Sigmoid colon (tissue), 6 donors: ENCODE measurements at regions not wholly inside any gene's neighbourhood (a gene's known extent, or its start where the extent isn't known, plus 50 kb on each side); places are given as distances from the start of the nearest gene placed in this dataset.

Experiments
- DNase-seq: peaks from one replicate; pipeline ENCODE4 v3.0.0-alpha.2; 2019
- H3K27ac ChIP-seq, 4 donors: fragments of 200-600 bp; sonication (generic); one replicate each; pipeline ENCODE4 v1.5.1; 2016 to 2019; ENCODE audit warnings: mild to moderate bottlenecking in 1 of 4
- H3K27me3 ChIP-seq, 3 donors: fragments of 200-600 bp; sonication (generic); one replicate each; pipeline ENCODE4 v1.5.1; 2019; ENCODE audit warnings: mild to moderate bottlenecking in 1 of 3
- H3K36me3 ChIP-seq, 4 donors: fragments of 200-600 bp; sonication (generic); one replicate each; pipeline ENCODE4 v1.5.1; 2016 to 2019
- H3K4me1 ChIP-seq, 4 donors: fragments of 200-600 bp; sonication (generic); one replicate each; pipeline ENCODE4 v1.5.1; 2017 to 2019
- H3K4me3 ChIP-seq, 4 donors: fragments of 200-600 bp; sonication (generic); one replicate each; pipeline ENCODE4 v1.5.1; 2017 to 2019; ENCODE audit warnings: mild to moderate bottlenecking in 2 of 4, moderate library complexity in 1 of 4
- H3K9me3 ChIP-seq, 4 donors: fragments of 200-600 bp in 3 of 4; sonication (generic) in 3 of 4; one replicate each; pipeline versions ENCODE4 v1.5.1 to v1.6.1; 2013 to 2019
- EP300 ChIP-seq, 4 donors: sonication (generic); formaldehyde crosslinking; IDR thresholded peaks; one replicate each; pipeline ENCODE4 v1.6.1; 2017; ENCODE audit warnings: antibody characterized with exemption in 4 of 4
- POLR2A ChIP-seq, 2 donors: fragments of 450-650 bp; IDR thresholded peaks; one replicate each; pipeline ENCODE4 v1.6.1; 2016; ENCODE audit warnings: antibody characterized with exemption in 2 of 2, mild to moderate bottlenecking in 2 of 2, moderate library complexity in 2 of 2
- POLR2AphosphoS5 ChIP-seq, 4 donors: sonication (generic); formaldehyde crosslinking; IDR thresholded peaks; one replicate each; pipeline ENCODE4 v1.6.1; 2017; ENCODE audit warnings: antibody characterized with exemption in 4 of 4
- WGBS, 2 donors: extraction: QIAGEN DNeasy Blood & Tissue Kit; methylation state at CpG; one replicate each; pipeline ENCODE4 v1.1.7; 2013; 5-methylcytosine and 5-hydroxymethylcytosine counted together
- intact Hi-C: fragments of 100-400 bp; cut with DNase I; formaldehyde crosslinking; loops from one replicate; pipeline ENCODE4 v1.15.1; 2023
- TF ChIP-seq, protein P1 (sequence below), 4 experiments: fragments of 450-650 bp in 3 of 4; fragments of 200-600 bp in 1 of 4; IDR thresholded peaks; one replicate each; pipeline ENCODE4 v1.5.1; 2016 to 2019; ENCODE audit warnings: antibody characterized with exemption in 4 of 4, mild to moderate bottlenecking in 3 of 4, moderate library complexity in 2 of 4
- donor health status: healthy with polysubstance abuse.
- donor health status: healthy.

DNA sequence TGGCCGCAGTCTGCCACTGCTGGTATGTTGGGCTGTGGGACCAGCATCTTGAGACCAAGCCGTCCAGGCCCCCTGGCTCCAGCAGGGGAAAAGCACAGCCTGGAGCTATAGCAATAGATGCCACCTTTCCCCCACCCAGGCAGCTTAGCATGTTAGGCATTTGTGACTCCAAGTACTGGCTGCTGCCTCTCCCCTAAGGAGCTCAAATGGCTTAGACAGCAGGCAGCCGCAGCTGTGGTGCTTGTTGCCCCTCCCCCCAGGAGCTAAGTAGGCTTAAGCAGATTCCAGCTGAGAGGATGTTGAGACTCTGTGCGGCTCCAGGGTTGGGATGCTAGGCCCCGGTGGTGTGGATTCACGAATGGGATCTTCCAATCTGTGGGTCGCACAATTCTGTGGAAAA, 88.8 kb upstream of the ANKFN1 start:
- no peak for DNase-seq
- no peaks in the 10 kb centered on the region for H3K4me1 ChIP-seq
- H3K36me3 ChIP-seq, result no peaks in the 10 kb centered on the region
- H3K27ac ChIP-seq, result no peak overlapping the region
- H3K27me3 ChIP-seq, result no peaks in the 10 kb centered on the region
- no peak overlapping the region for H3K4me3 ChIP-seq
- 72 to 90% methylated on average over 7 of the region's 7 CpGs for WGBS, 2 donors
- TF ChIP-seq, protein P1, sequence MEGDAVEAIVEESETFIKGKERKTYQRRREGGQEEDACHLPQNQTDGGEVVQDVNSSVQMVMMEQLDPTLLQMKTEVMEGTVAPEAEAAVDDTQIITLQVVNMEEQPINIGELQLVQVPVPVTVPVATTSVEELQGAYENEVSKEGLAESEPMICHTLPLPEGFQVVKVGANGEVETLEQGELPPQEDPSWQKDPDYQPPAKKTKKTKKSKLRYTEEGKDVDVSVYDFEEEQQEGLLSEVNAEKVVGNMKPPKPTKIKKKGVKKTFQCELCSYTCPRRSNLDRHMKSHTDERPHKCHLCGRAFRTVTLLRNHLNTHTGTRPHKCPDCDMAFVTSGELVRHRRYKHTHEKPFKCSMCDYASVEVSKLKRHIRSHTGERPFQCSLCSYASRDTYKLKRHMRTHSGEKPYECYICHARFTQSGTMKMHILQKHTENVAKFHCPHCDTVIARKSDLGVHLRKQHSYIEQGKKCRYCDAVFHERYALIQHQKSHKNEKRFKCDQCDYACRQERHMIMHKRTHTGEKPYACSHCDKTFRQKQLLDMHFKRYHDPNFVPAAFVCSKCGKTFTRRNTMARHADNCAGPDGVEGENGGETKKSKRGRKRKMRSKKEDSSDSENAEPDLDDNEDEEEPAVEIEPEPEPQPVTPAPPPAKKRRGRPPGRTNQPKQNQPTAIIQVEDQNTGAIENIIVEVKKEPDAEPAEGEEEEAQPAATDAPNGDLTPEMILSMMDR (IDR thresholded peaks at IDR 0.05), result no peak
- TF ChIP-seq POLR2AphosphoS5 (IDR thresholded peaks at IDR 0.05) (no peak), EP300 (IDR thresholded peaks at IDR 0.05) (no peak), POLR2A (IDR thresholded peaks at IDR 0.05) (no peak)
- H3K9me3 ChIP-seq, result peaks cover 0 to 2% (median 1%) of the 10 kb centered on the region in 4 donors
- intact Hi-C loops, result no loop called here

DNA sequence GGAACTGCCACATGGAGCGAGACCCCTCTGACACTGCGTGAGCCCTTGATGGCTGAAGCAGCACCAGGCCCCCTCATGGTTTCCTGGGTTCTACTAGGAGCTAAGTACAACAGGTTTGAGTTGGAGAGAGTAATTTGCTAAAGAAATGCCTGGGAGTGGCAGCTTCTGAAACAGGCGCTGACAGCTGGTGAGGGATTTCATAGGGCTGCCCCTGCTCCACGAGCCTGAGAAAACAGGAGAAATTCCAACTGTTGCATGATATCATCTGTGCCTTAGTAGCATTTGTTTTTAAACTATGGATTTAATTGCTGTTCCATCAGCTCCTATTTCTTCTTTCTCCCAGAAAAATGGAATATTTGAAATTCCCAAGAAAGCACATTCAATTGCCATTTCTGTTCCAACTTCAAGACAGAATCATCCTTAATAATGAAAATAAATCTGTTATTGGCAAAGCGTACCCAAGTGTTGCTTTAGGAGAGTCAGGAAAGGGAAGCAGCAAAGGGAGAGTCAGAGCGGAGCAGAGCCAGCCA, 78.8 kb upstream of the ANKFN1 start:
- Histone ChIP-seq H3K4me3 (no peak overlapping the region), H3K27ac (no peak overlapping the region), H3K27me3 (no peaks in the 10 kb centered on the region), H3K9me3 (peaks cover 0 to 4% (median 0%) of the 10 kb centered on the region in 4 donors), H3K4me1 (no peaks in the 10 kb centered on the region), H3K36me3 (no peaks in the 10 kb centered on the region)
- WGBS, 2 donors, result 78 to 80% methylated on average over 6 of the region's 6 CpGs
- no peak for DNase-seq
- intact Hi-C loops, result no loop called here
- TF ChIP-seq, protein P1 (IDR thresholded peaks at IDR 0.05), result no peak
- TF ChIP-seq EP300 (IDR thresholded peaks at IDR 0.05), result no peak
- TF ChIP-seq POLR2A (IDR thresholded peaks at IDR 0.05), result no peak
- TF ChIP-seq POLR2AphosphoS5 (IDR thresholded peaks at IDR 0.05), result no peak

DNA sequence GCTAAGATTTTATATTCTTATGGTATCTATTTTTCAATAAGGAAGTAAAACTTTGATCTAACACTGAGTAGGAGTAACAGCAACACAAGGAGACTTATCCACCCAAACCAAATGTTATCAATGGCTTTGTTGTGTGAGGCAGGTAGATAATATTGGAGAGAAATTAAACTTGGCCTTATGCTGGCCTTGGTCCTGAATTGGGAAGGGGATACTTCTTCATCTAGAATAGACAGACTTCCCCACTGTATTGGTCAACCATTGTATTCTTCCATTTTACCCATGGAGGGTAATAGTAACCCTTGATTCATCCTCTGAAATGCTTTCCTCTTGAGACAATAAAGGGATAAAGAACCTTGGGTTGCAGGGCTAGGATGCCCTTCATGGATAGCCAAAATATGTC, 76.3 kb upstream of the ANKFN1 start:
- Histone ChIP-seq H3K9me3 (peaks cover 0 to 4% (median 0%) of the 10 kb centered on the region in 4 donors), H3K36me3 (no peaks in the 10 kb centered on the region), H3K27me3 (no peaks in the 10 kb centered on the region), H3K4me3 (no peak overlapping the region), H3K4me1 (no peaks in the 10 kb centered on the region), H3K27ac (no peak overlapping the region)
- TF ChIP-seq, protein P1 (IDR thresholded peaks at IDR 0.05), result no peak
- TF ChIP-seq EP300 (IDR thresholded peaks at IDR 0.05) (no peak), POLR2A (IDR thresholded peaks at IDR 0.05) (no peak), POLR2AphosphoS5 (IDR thresholded peaks at IDR 0.05) (no peak)
- intact Hi-C loops, result no loop called here
- DNase-seq, result no peak

DNA sequence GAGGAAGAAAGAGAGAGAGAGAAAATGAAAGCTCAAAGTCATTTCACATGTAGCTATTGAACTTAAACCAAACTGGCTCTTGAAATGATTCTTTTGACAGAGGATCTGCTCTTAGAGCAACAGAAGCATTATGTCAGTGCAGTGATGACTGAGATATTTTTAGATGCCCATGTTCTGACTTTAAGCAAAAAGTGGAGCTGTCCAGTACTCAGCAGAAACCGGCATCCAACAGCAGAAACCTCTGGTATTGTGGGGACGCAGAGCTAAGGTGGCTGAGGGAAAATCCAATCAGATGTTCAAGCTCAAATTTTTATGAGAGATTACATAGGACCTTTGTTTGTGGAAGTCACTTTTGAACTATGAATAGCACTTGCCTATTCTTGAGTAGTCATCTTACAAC, 69.8 kb upstream of the ANKFN1 start:
- no peak for DNase-seq
- Histone ChIP-seq H3K27ac (no peak overlapping the region), H3K36me3 (no peaks in the 10 kb centered on the region), H3K27me3 (no peaks in the 10 kb centered on the region), H3K9me3 (no peaks in the 10 kb centered on the region), H3K4me3 (no peak overlapping the region), H3K4me1 (no peaks in the 10 kb centered on the region)
- intact Hi-C loops, result no loop called here
- 80 to 81% methylated on average over 2 of the region's 2 CpGs for WGBS, 2 donors
- TF ChIP-seq EP300 (IDR thresholded peaks at IDR 0.05) (no peak), POLR2A (IDR thresholded peaks at IDR 0.05) (no peak), POLR2AphosphoS5 (IDR thresholded peaks at IDR 0.05) (no peak)
- TF ChIP-seq, protein P1 (IDR thresholded peaks at IDR 0.05), result no peak

DNA sequence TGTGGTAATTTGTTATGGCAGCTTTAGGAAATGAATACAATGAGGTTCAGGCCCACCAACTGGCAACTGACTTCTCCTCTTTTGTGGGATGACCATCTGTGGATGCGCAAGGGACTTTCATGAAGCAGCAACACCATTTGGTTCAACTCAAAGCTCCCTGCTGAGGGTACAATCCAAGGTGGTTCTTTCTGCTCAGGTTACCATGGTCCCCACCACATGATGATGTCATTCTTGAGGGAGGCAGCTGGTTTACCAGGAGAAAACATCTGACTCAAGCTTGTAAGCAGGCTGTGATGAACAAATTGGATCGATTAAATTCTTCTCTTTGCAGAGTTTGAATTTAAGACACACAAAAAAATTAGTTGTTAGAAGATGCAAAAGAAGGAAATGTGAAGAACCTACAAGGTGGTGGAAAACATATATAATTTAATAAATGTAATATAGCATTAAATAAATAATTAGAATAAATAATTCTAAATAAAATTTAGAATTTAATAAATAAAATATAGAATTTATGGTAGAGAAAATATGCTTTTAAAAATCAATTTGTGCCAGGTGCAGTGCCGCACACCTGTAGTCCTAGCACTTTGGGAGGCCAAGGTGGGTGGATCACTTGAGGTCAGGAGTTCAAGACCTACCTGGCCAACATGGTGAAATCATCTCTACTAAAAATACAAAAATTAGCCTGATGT, 67.6 kb upstream of the ANKFN1 start:
- 96% methylated on average over 3 of the region's 3 CpGs for WGBS, 2 donors

More for the DNA sequence above, 67.6 kb upstream of the ANKFN1 start:
- Histone ChIP-seq H3K36me3 (no peaks in the 10 kb centered on the region), H3K4me3 (no peak overlapping the region), H3K4me1 (no peaks in the 10 kb centered on the region), H3K9me3 (no peaks in the 10 kb centered on the region), H3K27me3 (no peaks in the 10 kb centered on the region), H3K27ac (no peak overlapping the region)
- DNase-seq, result no peak
- intact Hi-C loops, result no loop called here
- TF ChIP-seq EP300 (IDR thresholded peaks at IDR 0.05) (no peak), POLR2AphosphoS5 (IDR thresholded peaks at IDR 0.05) (no peak), POLR2A (IDR thresholded peaks at IDR 0.05) (no peak)
- TF ChIP-seq, protein P1 (IDR thresholded peaks at IDR 0.05), result no peak
